Esophagus muscularis mucosa (tissue), 4 donors: ENCODE measurements at regions not wholly inside any gene's neighbourhood (a gene's known extent, or its start where the extent isn't known, plus 50 kb on each side); places are given as distances from the start of the nearest gene placed in this dataset.

Source experiments
- EP300 ChIP-seq: sonication (generic); formaldehyde crosslinking; IDR thresholded peaks from one replicate; pipeline ENCODE4 v1.6.1; 2017; ENCODE audit warnings: antibody characterized with exemption
- POLR2A ChIP-seq: fragments of 450-650 bp; IDR thresholded peaks from one replicate; pipeline ENCODE4 v1.6.1; 2017; ENCODE audit warnings: antibody characterized with exemption, moderate library complexity, mild to moderate bottlenecking, low read depth
- POLR2AphosphoS5 ChIP-seq, 2 donors: sonication (generic); formaldehyde crosslinking; IDR thresholded peaks; one replicate each; pipeline ENCODE4 v1.6.1; 2017; ENCODE audit warnings: antibody characterized with exemption in 2 of 2
- TF ChIP-seq, protein P1 (sequence below), 3 experiments: fragments of 200-600 bp in 2 of 3; fragments of 450-650 bp in 1 of 3; sonication (generic) in 2 of 3; IDR thresholded peaks; one replicate each; pipeline ENCODE4 v1.5.1; 2017 to 2019; ENCODE audit warnings: antibody characterized with exemption in 3 of 3, mild to moderate bottlenecking in 2 of 3, moderate library complexity in 1 of 3

DNA sequence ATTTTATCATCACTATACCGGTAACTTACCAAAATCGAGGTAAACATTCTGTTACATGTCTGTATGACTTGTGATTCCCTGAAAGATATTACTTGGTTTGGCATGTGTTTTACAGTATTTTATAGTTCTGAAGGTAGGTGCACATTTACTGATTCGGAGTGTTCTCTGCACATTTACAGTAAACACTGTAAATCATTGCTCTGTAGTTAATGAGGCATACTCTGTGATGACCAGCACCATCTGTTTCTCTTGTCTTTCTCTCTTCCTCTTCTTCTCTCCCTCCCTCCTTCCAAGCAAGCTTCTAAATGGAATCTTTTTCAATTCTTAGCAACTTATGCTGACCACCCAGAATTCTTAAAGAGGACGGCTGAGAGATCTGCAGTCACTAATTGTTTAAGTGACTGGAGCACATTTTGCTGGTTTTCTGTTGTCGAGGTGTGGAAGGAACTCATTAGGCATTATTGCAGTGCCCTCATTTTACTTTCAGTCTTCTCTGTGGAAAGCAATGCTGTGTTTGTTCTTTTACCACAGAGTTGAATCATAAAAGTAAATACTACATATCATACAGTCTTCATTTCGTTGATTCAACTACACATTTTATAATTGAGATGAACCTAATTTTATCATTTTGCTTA lies 126.5 kb downstream of the UTRN start:
- TF ChIP-seq POLR2AphosphoS5 (IDR thresholded peaks at IDR 0.05) (no peak), POLR2A (no peak), EP300 (no peak)
- TF ChIP-seq, protein P1, sequence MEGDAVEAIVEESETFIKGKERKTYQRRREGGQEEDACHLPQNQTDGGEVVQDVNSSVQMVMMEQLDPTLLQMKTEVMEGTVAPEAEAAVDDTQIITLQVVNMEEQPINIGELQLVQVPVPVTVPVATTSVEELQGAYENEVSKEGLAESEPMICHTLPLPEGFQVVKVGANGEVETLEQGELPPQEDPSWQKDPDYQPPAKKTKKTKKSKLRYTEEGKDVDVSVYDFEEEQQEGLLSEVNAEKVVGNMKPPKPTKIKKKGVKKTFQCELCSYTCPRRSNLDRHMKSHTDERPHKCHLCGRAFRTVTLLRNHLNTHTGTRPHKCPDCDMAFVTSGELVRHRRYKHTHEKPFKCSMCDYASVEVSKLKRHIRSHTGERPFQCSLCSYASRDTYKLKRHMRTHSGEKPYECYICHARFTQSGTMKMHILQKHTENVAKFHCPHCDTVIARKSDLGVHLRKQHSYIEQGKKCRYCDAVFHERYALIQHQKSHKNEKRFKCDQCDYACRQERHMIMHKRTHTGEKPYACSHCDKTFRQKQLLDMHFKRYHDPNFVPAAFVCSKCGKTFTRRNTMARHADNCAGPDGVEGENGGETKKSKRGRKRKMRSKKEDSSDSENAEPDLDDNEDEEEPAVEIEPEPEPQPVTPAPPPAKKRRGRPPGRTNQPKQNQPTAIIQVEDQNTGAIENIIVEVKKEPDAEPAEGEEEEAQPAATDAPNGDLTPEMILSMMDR (IDR thresholded peaks at IDR 0.05) = no peak
